PC-3 (cell line): ENCODE measurements at regions not wholly inside any gene's neighbourhood (a gene's known extent, or its start where the extent isn't known, plus 50 kb on each side); places are given as distances from the start of the nearest gene placed in this dataset.

Experiments used
- ATAC-seq: fragments of 200-7000 bp; cut with Tn5 transposase; 2 replicates; pipeline ENCODE4 v1.9.1; 2020; ENCODE audit warnings: mild to moderate bottlenecking, moderate library complexity
- BruUV-seq: library from RNA; stranded (reverse); fragments of 400-500 nt; replicated peaks from 2 replicates; lab custom pipeline; 2021; lab: Mats Ljungman, UMichigan
- CTCF ChIA-PET: fragments of 300-600 bp; sonication (Branson Sonifier 250); formaldehyde crosslinking; loops from one replicate; lab custom pipeline; 2022; ENCODE audit warnings: antibody characterized with exemption; lab: Charles Lee
- POLR2A ChIA-PET: fragments of 300-600 bp; sonication (Branson Sonifier 250); formaldehyde crosslinking; loops from one replicate; lab custom pipeline; 2022; ENCODE audit warnings: antibody characterized with exemption; ENCODE audit not compliant: unreplicated experiment; lab: Charles Lee
- DNase-seq: peaks from one replicate; pipeline ENCODE4 v3.0.0-alpha.2; 2015
- H2AFZ ChIP-seq: fragments of 300-600 bp; sonication (generic); 2 replicates; pipeline ENCODE4 v1.6.0; 2016; ENCODE audit warnings: antibody characterized with exemption, low read length
- H3F3A ChIP-seq: fragments of 300-600 bp; sonication (generic); one replicate; pipeline ENCODE4 v1.6.0; 2017; ENCODE audit warnings: antibody characterized with exemption, low read length, control low read depth, mild to moderate bottlenecking; ENCODE audit not compliant: unreplicated experiment
- H3K27ac ChIP-seq: fragments of 300-600 bp; sonication (generic); 2 replicates; pipeline ENCODE4 v1.5.1; 2016; ENCODE audit warnings: mild to moderate bottlenecking, low read length
- H3K27me3 ChIP-seq: fragments of 300-600 bp; sonication (generic); 2 replicates; pipeline ENCODE4 v1.6.1; 2016; ENCODE audit warnings: low read length, mixed read lengths
- H3K36me3 ChIP-seq: fragments of 300-600 bp; sonication (generic); 2 replicates; pipeline ENCODE4 v1.6.1; 2016; ENCODE audit warnings: low read depth, mixed run types, low read length, mixed read lengths
- H3K4me1 ChIP-seq: fragments of 300-600 bp; sonication (generic); 2 replicates; pipeline ENCODE4 v1.5.1; 2016; ENCODE audit warnings: low read length; ENCODE audit not compliant: insufficient read depth
- H3K4me2 ChIP-seq: fragments of 300-600 bp; sonication (generic); 2 replicates; pipeline ENCODE4 v1.6.0; 2016; ENCODE audit warnings: low read length
- H3K4me3 ChIP-seq: fragments of 300-600 bp; sonication (generic); 2 replicates; pipeline ENCODE4 v1.5.1; 2016; ENCODE audit warnings: mild to moderate bottlenecking, low read length, mixed read lengths
- H3K79me2 ChIP-seq: fragments of 300-600 bp; sonication (generic); 2 replicates; pipeline ENCODE4 v1.6.1; 2017; ENCODE audit warnings: low read length, mixed read lengths
- H3K9ac ChIP-seq: fragments of 300-600 bp; sonication (generic); 2 replicates; pipeline ENCODE4 v1.6.0; 2016; ENCODE audit warnings: mild to moderate bottlenecking, low read length
- H3K9me2 ChIP-seq: fragments of 300-600 bp; sonication (generic); replicated peaks from 2 replicates; pipeline ENCODE4 v1.6.1; 2016; ENCODE audit warnings: mixed run types, low read length, mixed read lengths
- H3K9me3 ChIP-seq: fragments of 300-600 bp; sonication (generic); 2 replicates; pipeline ENCODE4 v1.6.1; 2016; ENCODE audit warnings: low read length, mixed read lengths
- H4K20me1 ChIP-seq: fragments of 300-600 bp; sonication (generic); 2 replicates; pipeline ENCODE4 v1.6.1; 2016; ENCODE audit warnings: low read length, mixed read lengths
- EZH2 ChIP-seq: fragments of 300-600 bp; sonication (generic); IDR thresholded peaks from one replicate; pipeline ENCODE4 v1.6.1; 2017; ENCODE audit warnings: antibody characterized with exemption, mild to moderate bottlenecking, low read length; ENCODE audit not compliant: unreplicated experiment
- EZH2phosphoT487 ChIP-seq: fragments of 300-600 bp; sonication (generic); IDR thresholded peaks from 2 replicates; pipeline ENCODE4 v1.6.1; 2018; ENCODE audit warnings: mild to moderate bottlenecking, antibody characterized with exemption, low read length, borderline replicate concordance
- intact Hi-C: fragments of 100-400 bp; cut with micrococcal nuclease; formaldehyde crosslinking; loops from 2 replicates; pipeline ENCODE4 v1.9.0; 2023
- TF ChIP-seq, protein P1 (sequence below): fragments of 300-600 bp; sonication (generic); conservative IDR thresholded peaks from 2 replicates; pipeline ENCODE4 v1.5.1; 2017; ENCODE audit warnings: antibody characterized with exemption, low read depth, mild to moderate bottlenecking, low read length

DNA sequence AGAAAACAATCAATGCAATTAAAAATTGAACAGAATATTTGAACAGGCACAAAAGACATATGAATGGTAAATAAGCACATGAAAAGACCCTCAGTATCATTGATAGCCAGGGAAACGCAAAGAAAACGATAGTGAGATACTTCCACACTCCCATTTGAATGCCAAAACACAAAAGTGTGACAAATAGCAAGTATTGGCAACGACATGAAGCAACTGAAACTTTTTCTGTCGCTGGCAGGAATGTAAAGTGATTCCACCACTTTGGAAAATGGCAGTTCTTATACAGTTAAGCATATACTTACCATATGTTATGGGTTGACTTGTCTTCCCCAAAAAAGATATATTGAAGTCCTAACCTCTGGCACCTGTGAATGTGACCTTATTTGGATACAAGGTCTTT lies 62.9 kb upstream of the NAV2 start:
- Histone ChIP-seq H3K79me2 (no peaks in the 10 kb centered on the region), H3K9ac (no peak overlapping the region), H3K4me3 (no peak overlapping the region), H3K4me1 (no peaks in the 10 kb centered on the region), H3K27me3 (no peaks in the 10 kb centered on the region), H3K36me3 (no peaks in the 10 kb centered on the region), H4K20me1 (no peaks in the 10 kb centered on the region), H3K9me2 (no peaks in the 10 kb centered on the region), H3K9me3 (no peaks in the 10 kb centered on the region), H3F3A (no peaks in the 10 kb centered on the region), H3K27ac (no peak overlapping the region), H3K4me2 (no peak overlapping the region), H2AFZ (no peak overlapping the region)
- TF ChIP-seq EZH2phosphoT487: no peak
- BruUV-seq: no TSS peak
- intact Hi-C loops: no loop called here
- ChIA-PET POLR2A (no interaction called here), CTCF (no interaction called here)
- ATAC-seq: no peak
- DNase-seq: no peak

- H3K4me1 ChIP-seq: no peaks in the 10 kb centered on the region
- H2AFZ ChIP-seq: no peak overlapping the region
- H3K79me2 ChIP-seq: no peaks in the 10 kb centered on the region
- TF ChIP-seq EZH2 (no peak), EZH2phosphoT487 (no peak)
- TF ChIP-seq, protein P1, sequence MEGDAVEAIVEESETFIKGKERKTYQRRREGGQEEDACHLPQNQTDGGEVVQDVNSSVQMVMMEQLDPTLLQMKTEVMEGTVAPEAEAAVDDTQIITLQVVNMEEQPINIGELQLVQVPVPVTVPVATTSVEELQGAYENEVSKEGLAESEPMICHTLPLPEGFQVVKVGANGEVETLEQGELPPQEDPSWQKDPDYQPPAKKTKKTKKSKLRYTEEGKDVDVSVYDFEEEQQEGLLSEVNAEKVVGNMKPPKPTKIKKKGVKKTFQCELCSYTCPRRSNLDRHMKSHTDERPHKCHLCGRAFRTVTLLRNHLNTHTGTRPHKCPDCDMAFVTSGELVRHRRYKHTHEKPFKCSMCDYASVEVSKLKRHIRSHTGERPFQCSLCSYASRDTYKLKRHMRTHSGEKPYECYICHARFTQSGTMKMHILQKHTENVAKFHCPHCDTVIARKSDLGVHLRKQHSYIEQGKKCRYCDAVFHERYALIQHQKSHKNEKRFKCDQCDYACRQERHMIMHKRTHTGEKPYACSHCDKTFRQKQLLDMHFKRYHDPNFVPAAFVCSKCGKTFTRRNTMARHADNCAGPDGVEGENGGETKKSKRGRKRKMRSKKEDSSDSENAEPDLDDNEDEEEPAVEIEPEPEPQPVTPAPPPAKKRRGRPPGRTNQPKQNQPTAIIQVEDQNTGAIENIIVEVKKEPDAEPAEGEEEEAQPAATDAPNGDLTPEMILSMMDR: no peak
- H3K9me3 ChIP-seq: no peaks in the 10 kb centered on the region
- H4K20me1 ChIP-seq: no peaks in the 10 kb centered on the region
- H3K9ac ChIP-seq: no peak overlapping the region
- POLR2A ChIA-PET: no interaction called here
- DNase-seq: no peak
- no peak overlapping the region for H3K4me3 ChIP-seq
- no peaks in the 10 kb centered on the region for H3K36me3 ChIP-seq
- CTCF ChIA-PET: no interaction called here
- H3K9me2 ChIP-seq: no peaks in the 10 kb centered on the region
- H3K27ac ChIP-seq: no peak overlapping the region
- H3F3A ChIP-seq: no peaks in the 10 kb centered on the region
- intact Hi-C loops: no loop called here
- no TSS peak for BruUV-seq
- no peak for ATAC-seq
- H3K27me3 ChIP-seq: no peaks in the 10 kb centered on the region
- H3K4me2 ChIP-seq: no peak overlapping the region
Measured at GRCh38 chr11:19648321-19648720, 64.3 kb upstream of the NAV2 start.

DNA sequence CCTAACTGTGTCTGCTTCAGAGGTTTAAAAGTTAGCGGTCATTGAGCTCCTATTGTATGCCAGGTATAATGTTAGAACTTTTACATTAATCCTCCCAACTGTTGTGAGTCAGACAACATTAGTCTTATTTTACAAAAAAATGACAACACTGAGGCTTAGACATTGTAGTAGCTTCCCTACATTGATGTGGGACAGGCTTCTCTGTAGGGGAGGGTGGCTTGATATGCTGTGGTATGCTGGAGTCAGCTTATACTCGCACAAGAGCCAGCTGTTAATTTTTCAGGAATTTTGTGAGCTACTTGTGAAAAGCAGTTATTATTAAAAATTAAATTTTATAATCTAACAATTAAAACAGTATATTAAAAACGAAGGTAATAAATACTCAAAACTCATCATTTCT lies 64.8 kb upstream of the NAV2 start:
- CTCF ChIA-PET: no interaction called here
- H3K4me2 ChIP-seq: no peak overlapping the region
- no TSS peak for BruUV-seq
- POLR2A ChIA-PET: no interaction called here
- no peaks in the 10 kb centered on the region for H3K27me3 ChIP-seq
- H3K79me2 ChIP-seq: no peaks in the 10 kb centered on the region
- H4K20me1 ChIP-seq: no peaks in the 10 kb centered on the region
- no peaks in the 10 kb centered on the region for H3K4me1 ChIP-seq
- H3F3A ChIP-seq: no peaks in the 10 kb centered on the region
- no peak for DNase-seq
- H3K9ac ChIP-seq: no peak overlapping the region
- H2AFZ ChIP-seq: no peak overlapping the region
- no peak overlapping the region for H3K4me3 ChIP-seq
- H3K36me3 ChIP-seq: no peaks in the 10 kb centered on the region
- ATAC-seq: no peak
- H3K9me3 ChIP-seq: no peaks in the 10 kb centered on the region
- intact Hi-C loops: no loop called here
- TF ChIP-seq, protein P1: no peak
- no peak for TF ChIP-seq EZH2
- TF ChIP-seq EZH2phosphoT487: no peak
- H3K9me2 ChIP-seq: no peaks in the 10 kb centered on the region
- H3K27ac ChIP-seq: no peak overlapping the region
